H1 (cell line): ENCODE measurements at regions not wholly inside any gene's neighbourhood (a gene's known extent, or its start where the extent isn't known, plus 50 kb on each side); places are given as distances from the start of the nearest gene placed in this dataset.

ENCODE experiments used
- KDM4A ChIP-seq: IDR thresholded peaks from one replicate; pipeline ENCODE4 v1.7.1; 2012; ENCODE audit warnings: low read depth, mild to moderate bottlenecking, moderate library complexity, low read length, inconsistent platforms; ENCODE audit not compliant: severe bottlenecking
- POU5F1 ChIP-seq: IDR thresholded peaks from 2 replicates; pipeline ENCODE4 v1.6.1; 2011; ENCODE audit warnings: low read depth, mild to moderate bottlenecking, low read length, moderate library complexity
- YY1 ChIP-seq: IDR thresholded peaks from 2 replicates; pipeline ENCODE4 v1.6.1; 2011; ENCODE audit warnings: low read depth, mild to moderate bottlenecking, low read length

DNA sequence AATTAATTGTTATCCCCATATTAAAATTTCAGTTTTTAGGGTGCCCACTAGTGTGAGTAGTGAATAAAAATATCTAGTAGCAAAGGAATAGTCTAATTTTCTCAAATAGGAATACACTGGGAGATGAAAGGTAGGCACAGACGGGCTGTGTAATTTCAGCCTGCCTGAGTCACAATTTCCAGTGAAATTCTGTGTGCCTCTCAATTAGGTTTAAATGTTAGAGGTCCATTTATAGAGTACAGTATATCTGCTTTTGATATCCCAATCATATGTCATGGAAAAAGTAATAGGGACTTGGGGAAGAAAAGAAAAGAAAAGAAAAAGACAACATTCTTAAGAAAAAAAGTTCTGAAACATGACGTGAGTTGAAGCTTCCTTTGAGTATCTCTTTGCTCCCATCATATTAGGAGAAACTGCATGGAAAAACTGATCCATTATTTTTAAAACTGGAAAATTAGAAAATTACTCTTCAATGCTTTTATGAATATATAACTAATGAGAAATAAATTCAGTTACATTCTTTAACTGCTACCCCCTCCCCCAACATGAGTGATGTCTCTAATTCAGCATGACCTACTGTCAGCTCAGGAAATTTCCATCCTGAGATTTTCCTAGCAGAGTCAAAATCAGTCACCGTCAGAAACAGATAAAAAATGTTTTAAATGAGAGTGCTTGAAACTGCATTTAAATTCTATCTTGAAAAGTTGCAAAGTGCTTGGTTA, 473.8 kb upstream of the HSF2 start (continued):
- TF ChIP-seq POU5F1 (no peak), KDM4A (no peak), YY1 (no peak)
